HT-29 (cell line): ENCODE measurements at regions not wholly inside any gene's neighbourhood (a gene's known extent, or its start where the extent isn't known, plus 50 kb on each side); places are given as distances from the start of the nearest gene placed in this dataset.
A peak's percentile ranks its signal among the peaks of the same experiment; 100 is the strongest.

Source experiments
- DNase-seq: peaks from one replicate; pipeline ENCODE4 v3.0.0-alpha.2; 2015; ENCODE audit warnings: low spot score

GRCh38 chr4:53815281-53815680 is 224.0 kb upstream of the LNX1 start:
- DNase-seq = no peak

GRCh38 chr4:53813998-53814397 is 222.7 kb upstream of the LNX1 start:
- no peak for DNase-seq

- DNase-seq = no peak
Measured at GRCh38 chr4:53810643-53811042, 219.4 kb upstream of the LNX1 start.

GRCh38 chr4:53809816-53810215 is 218.5 kb upstream of the LNX1 start:
- no peak for DNase-seq

GRCh38 chr4:53805291-53805690 is 214.0 kb upstream of the LNX1 start:
- DNase-seq = no peak

- peak; percentile 56 for DNase-seq
Measured at GRCh38 chr4:53804719-53805118, 213.4 kb upstream of the LNX1 start.

- DNase-seq = no peak
Measured at GRCh38 chr4:53802500-53802899, 211.2 kb upstream of the LNX1 start.

- DNase-seq = no peak
Measured at GRCh38 chr4:53801373-53801772, 210.1 kb upstream of the LNX1 start.

GRCh38 chr4:53800741-53801140 is 209.5 kb upstream of the LNX1 start:
- DNase-seq = no peak

GRCh38 chr4:53793096-53793495 is 201.8 kb upstream of the LNX1 start:
- no peak for DNase-seq

GRCh38 chr4:53790286-53790685 is 199.0 kb upstream of the LNX1 start:
- DNase-seq = no peak

GRCh38 chr4:53788621-53789020 is 197.3 kb upstream of the LNX1 start:
- DNase-seq = no peak

GRCh38 chr4:53788011-53788410 is 196.7 kb upstream of the LNX1 start:
- no peak for DNase-seq

- no peak for DNase-seq
Measured at GRCh38 chr4:53786632-53787031, 195.3 kb upstream of the LNX1 start.

- DNase-seq = no peak
Measured at GRCh38 chr4:53785996-53786395, 194.7 kb upstream of the LNX1 start.

GRCh38 chr4:53784112-53784511 is 192.8 kb upstream of the LNX1 start:
- DNase-seq = no peak

- DNase-seq = no peak
Measured at GRCh38 chr4:53783208-53783859, 192.0 kb upstream of the LNX1 start.

GRCh38 chr4:53782458-53782845 is 191.2 kb upstream of the LNX1 start:
- DNase-seq = no peak

GRCh38 chr4:53781629-53782457 is 190.6 kb upstream of the LNX1 start:
- peak; percentile 28 for DNase-seq

- DNase-seq = no peak
Measured at GRCh38 chr4:53780736-53781400, 189.6 kb upstream of the LNX1 start.

- DNase-seq = no peak
Measured at GRCh38 chr4:53779025-53779424, 187.7 kb upstream of the LNX1 start.

- no peak for DNase-seq
Measured at GRCh38 chr4:53778155-53778554, 186.9 kb upstream of the LNX1 start.
